ENCODE measurements at regions not wholly inside any gene's neighbourhood (a gene's known extent, or its start where the extent isn't known, plus 50 kb on each side); places are given as distances from the start of the nearest gene placed in this dataset.

DNA sequence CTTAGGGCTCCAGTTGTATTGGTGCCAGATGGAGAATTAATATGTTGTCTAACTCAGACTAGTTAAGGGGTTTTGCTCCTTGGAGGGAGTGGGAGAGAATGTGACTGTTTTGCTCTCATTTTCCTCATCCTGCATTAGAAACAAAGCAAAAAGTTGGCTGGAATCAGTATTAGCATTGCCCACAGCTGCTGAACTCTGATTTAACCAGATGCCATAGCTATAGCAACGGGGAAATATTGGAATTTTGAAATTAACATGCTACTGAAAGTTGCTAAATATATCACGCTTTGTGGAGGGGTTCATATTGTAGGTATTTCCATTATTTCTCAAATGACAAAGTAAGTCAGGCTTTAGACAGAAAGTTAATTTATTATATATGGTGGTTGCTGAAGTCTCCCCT, 66.7 kb upstream of the EOLA2 start:
- TF ChIP-seq, protein P1, sequence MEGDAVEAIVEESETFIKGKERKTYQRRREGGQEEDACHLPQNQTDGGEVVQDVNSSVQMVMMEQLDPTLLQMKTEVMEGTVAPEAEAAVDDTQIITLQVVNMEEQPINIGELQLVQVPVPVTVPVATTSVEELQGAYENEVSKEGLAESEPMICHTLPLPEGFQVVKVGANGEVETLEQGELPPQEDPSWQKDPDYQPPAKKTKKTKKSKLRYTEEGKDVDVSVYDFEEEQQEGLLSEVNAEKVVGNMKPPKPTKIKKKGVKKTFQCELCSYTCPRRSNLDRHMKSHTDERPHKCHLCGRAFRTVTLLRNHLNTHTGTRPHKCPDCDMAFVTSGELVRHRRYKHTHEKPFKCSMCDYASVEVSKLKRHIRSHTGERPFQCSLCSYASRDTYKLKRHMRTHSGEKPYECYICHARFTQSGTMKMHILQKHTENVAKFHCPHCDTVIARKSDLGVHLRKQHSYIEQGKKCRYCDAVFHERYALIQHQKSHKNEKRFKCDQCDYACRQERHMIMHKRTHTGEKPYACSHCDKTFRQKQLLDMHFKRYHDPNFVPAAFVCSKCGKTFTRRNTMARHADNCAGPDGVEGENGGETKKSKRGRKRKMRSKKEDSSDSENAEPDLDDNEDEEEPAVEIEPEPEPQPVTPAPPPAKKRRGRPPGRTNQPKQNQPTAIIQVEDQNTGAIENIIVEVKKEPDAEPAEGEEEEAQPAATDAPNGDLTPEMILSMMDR (IDR thresholded peaks at IDR 0.05) = no peak
- TF ChIP-seq POLR2A (IDR thresholded peaks at IDR 0.05) = no peak
- TF ChIP-seq POLR2AphosphoS5 (IDR thresholded peaks at IDR 0.05; ENCODE audit: insufficient read depth in 1 of 2, low read depth in 1 of 2) = no peak
